GM12872 (cell line): ENCODE measurements at regions not wholly inside any gene's neighbourhood (a gene's known extent, or its start where the extent isn't known, plus 50 kb on each side); places are given as distances from the start of the nearest gene placed in this dataset.

Experiments
- TF ChIP-seq, protein P1 (sequence below): IDR thresholded peaks from 3 replicates; pipeline ENCODE4 v1.5.1; 2011; ENCODE audit warnings: low read depth, mild to moderate bottlenecking, low read length, moderate library complexity; ENCODE audit not compliant: insufficient read depth

DNA sequence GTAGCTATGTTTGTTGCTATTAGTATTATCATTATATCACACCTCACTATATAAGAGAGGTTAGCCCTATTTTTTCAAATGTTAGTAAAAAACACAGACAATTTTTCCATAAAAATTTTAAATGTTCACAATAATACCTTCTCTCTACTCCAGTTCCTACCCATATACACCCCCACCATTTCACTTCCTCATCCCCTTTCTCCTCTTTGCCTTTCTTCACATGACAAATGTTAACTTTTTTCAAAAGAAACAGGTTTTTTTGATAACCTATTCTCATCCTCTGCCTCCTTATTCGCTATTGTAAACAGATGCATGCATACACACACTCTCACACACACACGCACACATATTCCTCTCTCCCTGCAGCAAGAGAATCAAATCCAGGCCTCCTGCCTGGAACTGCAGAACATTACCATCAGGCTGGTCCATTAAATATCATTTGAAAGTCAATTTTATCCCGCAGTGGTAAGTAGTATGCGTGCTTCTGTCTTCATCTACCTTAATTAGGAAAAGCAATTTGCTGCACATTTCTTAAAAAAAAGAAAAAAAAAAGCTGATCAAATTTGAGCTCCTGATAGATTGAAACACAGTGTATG is 55.5 kb downstream of the MID1IP1 start:
- TF ChIP-seq, protein P1, sequence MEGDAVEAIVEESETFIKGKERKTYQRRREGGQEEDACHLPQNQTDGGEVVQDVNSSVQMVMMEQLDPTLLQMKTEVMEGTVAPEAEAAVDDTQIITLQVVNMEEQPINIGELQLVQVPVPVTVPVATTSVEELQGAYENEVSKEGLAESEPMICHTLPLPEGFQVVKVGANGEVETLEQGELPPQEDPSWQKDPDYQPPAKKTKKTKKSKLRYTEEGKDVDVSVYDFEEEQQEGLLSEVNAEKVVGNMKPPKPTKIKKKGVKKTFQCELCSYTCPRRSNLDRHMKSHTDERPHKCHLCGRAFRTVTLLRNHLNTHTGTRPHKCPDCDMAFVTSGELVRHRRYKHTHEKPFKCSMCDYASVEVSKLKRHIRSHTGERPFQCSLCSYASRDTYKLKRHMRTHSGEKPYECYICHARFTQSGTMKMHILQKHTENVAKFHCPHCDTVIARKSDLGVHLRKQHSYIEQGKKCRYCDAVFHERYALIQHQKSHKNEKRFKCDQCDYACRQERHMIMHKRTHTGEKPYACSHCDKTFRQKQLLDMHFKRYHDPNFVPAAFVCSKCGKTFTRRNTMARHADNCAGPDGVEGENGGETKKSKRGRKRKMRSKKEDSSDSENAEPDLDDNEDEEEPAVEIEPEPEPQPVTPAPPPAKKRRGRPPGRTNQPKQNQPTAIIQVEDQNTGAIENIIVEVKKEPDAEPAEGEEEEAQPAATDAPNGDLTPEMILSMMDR = no peak

- TF ChIP-seq, protein P1 = no peak
These were observed 56.7 kb downstream of the MID1IP1 start for GRCh38 chrX:38857736-38858523.

GRCh38 chrX:38859602-38860001 is 58.3 kb downstream of the MID1IP1 start:
- TF ChIP-seq, protein P1 = no peak

GRCh38 chrX:38860106-38861013 is 59.1 kb downstream of the MID1IP1 start:
- TF ChIP-seq, protein P1 = no peak

- TF ChIP-seq, protein P1 = no peak
These were observed 60.2 kb downstream of the MID1IP1 start for GRCh38 chrX:38861489-38861888.

DNA sequence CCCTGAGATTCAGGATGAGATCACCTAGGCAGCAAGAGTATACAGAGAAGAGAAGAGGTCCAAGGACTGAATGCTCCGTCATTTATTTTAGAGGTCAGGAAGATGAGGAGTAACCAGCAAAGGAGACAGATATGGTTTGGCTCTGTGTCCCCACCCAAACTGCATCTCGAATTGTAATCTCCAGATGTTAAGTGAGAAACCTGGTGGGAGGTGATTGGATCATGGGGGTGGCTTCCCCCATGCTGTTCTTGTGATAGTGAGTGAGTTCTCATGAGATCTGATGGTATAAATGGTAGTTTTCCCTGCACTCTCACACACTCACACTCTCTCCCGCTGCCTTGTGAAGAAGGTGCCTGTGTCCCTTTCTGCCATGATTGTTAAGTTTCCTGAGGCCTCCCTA is 60.8 kb downstream of the MID1IP1 start:
- TF ChIP-seq, protein P1 = no peak

- TF ChIP-seq, protein P1 = no peak
These were observed 62.9 kb downstream of the MID1IP1 start for GRCh38 chrX:38864165-38864564.
